ENCODE measurements at regions not wholly inside any gene's neighbourhood (a gene's known extent, or its start where the extent isn't known, plus 50 kb on each side); places are given as distances from the start of the nearest gene placed in this dataset.

- TF ChIP-seq CTCF (IDR thresholded peaks at IDR 0.05) (no peak), POLR2A (IDR thresholded peaks at IDR 0.05) (no peak)
Observed at GRCh38 chr21:28069450-28069923, 923.2 kb downstream of the LTN1 start.
